HL-60 (cell line): ENCODE measurements at regions not wholly inside any gene's neighbourhood (a gene's known extent, or its start where the extent isn't known, plus 50 kb on each side); places are given as distances from the start of the nearest gene placed in this dataset.

Source experiments
- DNase-seq, 2 experiments: peaks; one replicate each; pipeline ENCODE4 v3.0.0-alpha.2; 2010 to 2020; ENCODE audit warnings: low read depth in 1 of 2, low spot score in 1 of 2
- H3K27ac ChIP-seq: fragments of 250-450 bp; sonication (Bioruptor Pico); replicated peaks from 2 replicates; pipeline ENCODE4 v1.5.1; 2020; ENCODE audit warnings: mild to moderate bottlenecking, moderate library complexity
- H3K27me3 ChIP-seq: fragments of 250-450 bp; sonication (Bioruptor Pico); 2 replicates; pipeline ENCODE4 v1.5.1; 2021; ENCODE audit warnings: mild to moderate bottlenecking, moderate library complexity; ENCODE audit not compliant: insufficient read depth, poor library complexity, severe bottlenecking
- H3K4me3 ChIP-seq: replicated peaks from 2 replicates; pipeline ENCODE4 v1.5.1; 2011; ENCODE audit warnings: mild to moderate bottlenecking, control low read depth, low read length; ENCODE audit not compliant: insufficient read depth
- CTCF ChIP-seq: IDR thresholded peaks from one replicate; pipeline ENCODE4 v1.5.1; 2011; ENCODE audit warnings: low read length, control low read depth, inconsistent platforms; ENCODE audit not compliant: insufficient read depth
- GABPA ChIP-seq: IDR thresholded peaks from 2 replicates; pipeline ENCODE4 v1.6.1; 2012; ENCODE audit warnings: low read depth
- POLR2AphosphoS5 ChIP-seq: IDR thresholded peaks from 2 replicates; pipeline ENCODE4 v1.6.1; 2012; ENCODE audit warnings: low read depth
- REST ChIP-seq: IDR thresholded peaks from 2 replicates; pipeline ENCODE4 v1.6.1; 2012; ENCODE audit warnings: low read depth; ENCODE audit not compliant: insufficient replicate concordance
- SPI1 ChIP-seq: IDR thresholded peaks from 2 replicates; pipeline ENCODE4 v1.6.1; 2012; ENCODE audit warnings: low read depth, mild to moderate bottlenecking, borderline replicate concordance

GRCh38 chr14:101352567-101352966 lies 208.7 kb upstream of the DIO3 start:
- Histone ChIP-seq H3K4me3 (no peak overlapping the region), H3K27me3 (no peaks in the 10 kb centered on the region), H3K27ac (no peak overlapping the region)
- TF ChIP-seq POLR2AphosphoS5 (no peak), SPI1 (no peak), CTCF (no peak), REST (no peak), GABPA (no peak)
- no peak for DNase-seq

- no peak for DNase-seq
- H3K4me3 ChIP-seq, result no peak overlapping the region
- no peak overlapping the region for H3K27ac ChIP-seq
- no peaks in the 10 kb centered on the region for H3K27me3 ChIP-seq
- no peak for TF ChIP-seq GABPA
- TF ChIP-seq CTCF, result no peak
- TF ChIP-seq SPI1, result no peak
- no peak for TF ChIP-seq POLR2AphosphoS5
- no peak for TF ChIP-seq REST
Measured at GRCh38 chr14:101353422-101353821, 207.9 kb upstream of the DIO3 start.

GRCh38 chr14:101354726-101355125 lies 206.6 kb upstream of the DIO3 start:
- Histone ChIP-seq H3K27me3 (no peaks in the 10 kb centered on the region), H3K4me3 (no peak overlapping the region)
- TF ChIP-seq GABPA, result no peak
- no peak for TF ChIP-seq REST

GRCh38 chr14:101355284-101355683 lies 206.0 kb upstream of the DIO3 start:
- Histone ChIP-seq H3K4me3 (no peak overlapping the region), H3K27ac (no peak overlapping the region), H3K27me3 (peaks cover 2% of the 10 kb centered on the region)
- TF ChIP-seq POLR2AphosphoS5 (no peak), GABPA (no peak), CTCF (no peak), SPI1 (no peak), REST (no peak)
- DNase-seq, result no peak

More at GRCh38 chr14:101354726-101355125, 206.6 kb upstream of the DIO3 start:
- no peak overlapping the region for H3K27ac ChIP-seq
- DNase-seq, result no peak
